ENCODE measurements at regions not wholly inside any gene's neighbourhood (a gene's known extent, or its start where the extent isn't known, plus 50 kb on each side); places are given as distances from the start of the nearest gene placed in this dataset.

DNA sequence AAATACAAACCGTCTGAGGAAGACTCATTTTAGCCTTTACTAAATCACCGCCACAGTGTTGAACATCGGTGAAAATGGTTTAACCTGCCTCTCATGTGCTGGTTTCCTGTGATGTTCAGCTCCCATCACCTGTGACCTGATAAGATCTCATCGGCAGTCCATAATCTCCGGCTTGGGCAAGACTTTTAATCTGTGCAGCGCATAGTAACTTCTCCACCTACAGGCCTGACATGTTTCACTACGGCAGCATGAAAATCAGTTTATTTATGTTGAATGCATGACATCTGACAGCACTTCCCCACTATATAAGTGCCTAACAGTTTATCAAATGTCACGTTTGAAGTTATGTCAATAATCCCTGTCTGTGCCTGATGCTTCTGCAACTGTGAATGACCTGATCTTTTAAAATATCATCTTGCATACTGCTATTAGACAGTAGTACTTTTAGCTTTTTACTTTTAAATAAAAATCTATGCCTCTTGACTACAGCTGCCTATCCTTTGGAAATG, 1919.8 kb upstream of the AGA start:
- TF ChIP-seq, protein P1, sequence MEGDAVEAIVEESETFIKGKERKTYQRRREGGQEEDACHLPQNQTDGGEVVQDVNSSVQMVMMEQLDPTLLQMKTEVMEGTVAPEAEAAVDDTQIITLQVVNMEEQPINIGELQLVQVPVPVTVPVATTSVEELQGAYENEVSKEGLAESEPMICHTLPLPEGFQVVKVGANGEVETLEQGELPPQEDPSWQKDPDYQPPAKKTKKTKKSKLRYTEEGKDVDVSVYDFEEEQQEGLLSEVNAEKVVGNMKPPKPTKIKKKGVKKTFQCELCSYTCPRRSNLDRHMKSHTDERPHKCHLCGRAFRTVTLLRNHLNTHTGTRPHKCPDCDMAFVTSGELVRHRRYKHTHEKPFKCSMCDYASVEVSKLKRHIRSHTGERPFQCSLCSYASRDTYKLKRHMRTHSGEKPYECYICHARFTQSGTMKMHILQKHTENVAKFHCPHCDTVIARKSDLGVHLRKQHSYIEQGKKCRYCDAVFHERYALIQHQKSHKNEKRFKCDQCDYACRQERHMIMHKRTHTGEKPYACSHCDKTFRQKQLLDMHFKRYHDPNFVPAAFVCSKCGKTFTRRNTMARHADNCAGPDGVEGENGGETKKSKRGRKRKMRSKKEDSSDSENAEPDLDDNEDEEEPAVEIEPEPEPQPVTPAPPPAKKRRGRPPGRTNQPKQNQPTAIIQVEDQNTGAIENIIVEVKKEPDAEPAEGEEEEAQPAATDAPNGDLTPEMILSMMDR (IDR thresholded peaks at IDR 0.05): no peak
- no peak for TF ChIP-seq POLR2A (IDR thresholded peaks at IDR 0.05)
